ENCODE measurements at regions not wholly inside any gene's neighbourhood (a gene's known extent, or its start where the extent isn't known, plus 50 kb on each side); places are given as distances from the start of the nearest gene placed in this dataset.

- TF ChIP-seq, protein P1, sequence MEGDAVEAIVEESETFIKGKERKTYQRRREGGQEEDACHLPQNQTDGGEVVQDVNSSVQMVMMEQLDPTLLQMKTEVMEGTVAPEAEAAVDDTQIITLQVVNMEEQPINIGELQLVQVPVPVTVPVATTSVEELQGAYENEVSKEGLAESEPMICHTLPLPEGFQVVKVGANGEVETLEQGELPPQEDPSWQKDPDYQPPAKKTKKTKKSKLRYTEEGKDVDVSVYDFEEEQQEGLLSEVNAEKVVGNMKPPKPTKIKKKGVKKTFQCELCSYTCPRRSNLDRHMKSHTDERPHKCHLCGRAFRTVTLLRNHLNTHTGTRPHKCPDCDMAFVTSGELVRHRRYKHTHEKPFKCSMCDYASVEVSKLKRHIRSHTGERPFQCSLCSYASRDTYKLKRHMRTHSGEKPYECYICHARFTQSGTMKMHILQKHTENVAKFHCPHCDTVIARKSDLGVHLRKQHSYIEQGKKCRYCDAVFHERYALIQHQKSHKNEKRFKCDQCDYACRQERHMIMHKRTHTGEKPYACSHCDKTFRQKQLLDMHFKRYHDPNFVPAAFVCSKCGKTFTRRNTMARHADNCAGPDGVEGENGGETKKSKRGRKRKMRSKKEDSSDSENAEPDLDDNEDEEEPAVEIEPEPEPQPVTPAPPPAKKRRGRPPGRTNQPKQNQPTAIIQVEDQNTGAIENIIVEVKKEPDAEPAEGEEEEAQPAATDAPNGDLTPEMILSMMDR (IDR thresholded peaks at IDR 0.05 in 2 of 3, conservative IDR thresholded peaks at IDR 0.05 in 1 of 3; ENCODE audit: borderline replicate concordance in 1 of 3, insufficient read depth in 1 of 3, low read depth in 2 of 3, low read length in 2 of 3): no peak
- TF ChIP-seq ATF3 (IDR thresholded peaks at IDR 0.05): no peak
- TF ChIP-seq EZH2 (IDR thresholded peaks at IDR 0.05): no peak
- no peak for TF ChIP-seq POLR2A (IDR thresholded peaks at IDR 0.05; ENCODE audit: borderline replicate concordance, extremely low read depth, insufficient read depth, insufficient read length)
- TF ChIP-seq POLR2AphosphoS5 (IDR thresholded peaks at IDR 0.05; ENCODE audit: low read depth, low read length): no peak
Observed at GRCh38 chrX:39309018-39309635, 507.9 kb downstream of the MID1IP1 start.

Data from HCT116 (cell line).